Caki2 (cell line): ENCODE measurements at regions not wholly inside any gene's neighbourhood (a gene's known extent, or its start where the extent isn't known, plus 50 kb on each side); places are given as distances from the start of the nearest gene placed in this dataset.
"Not testable (repeated sequence)": the region's sequence is repeated elsewhere in the genome, so short reads cannot be mapped to it uniquely, and the experiment has no call there.

Experiments used
- DNase-seq: peaks from one replicate; pipeline ENCODE4 v3.0.0-alpha.2; 2015; ENCODE audit warnings: low read depth
- in situ Hi-C: cut with HindIII; loops from 2 replicates; pipeline ENCODE4 v1.10.0; 2016; ENCODE audit warnings: low sequenced_read_pairs, low pct_unique_long_range_greater_than_20kb, mixed read lengths

DNA sequence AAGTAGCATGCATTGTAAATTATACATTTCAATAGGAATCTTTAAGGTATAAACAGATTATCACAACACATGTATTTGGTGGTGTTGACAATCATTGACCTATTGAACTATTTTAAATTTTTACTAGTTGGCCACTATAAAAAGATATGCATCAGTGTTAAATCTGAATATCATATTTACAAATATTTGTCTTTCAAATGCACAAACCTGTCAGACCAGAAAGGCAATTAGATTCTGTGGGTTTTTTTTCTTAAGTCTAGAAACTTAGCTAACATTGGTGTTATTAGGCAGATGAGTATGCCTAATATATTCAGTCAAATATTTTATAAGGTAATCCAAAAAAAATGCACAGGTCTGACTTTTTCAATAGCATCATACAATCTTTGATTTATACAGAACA is 241.4 kb upstream of the DGKB start:
- DNase-seq: no peak
- in situ Hi-C loops: no loop called here

DNA sequence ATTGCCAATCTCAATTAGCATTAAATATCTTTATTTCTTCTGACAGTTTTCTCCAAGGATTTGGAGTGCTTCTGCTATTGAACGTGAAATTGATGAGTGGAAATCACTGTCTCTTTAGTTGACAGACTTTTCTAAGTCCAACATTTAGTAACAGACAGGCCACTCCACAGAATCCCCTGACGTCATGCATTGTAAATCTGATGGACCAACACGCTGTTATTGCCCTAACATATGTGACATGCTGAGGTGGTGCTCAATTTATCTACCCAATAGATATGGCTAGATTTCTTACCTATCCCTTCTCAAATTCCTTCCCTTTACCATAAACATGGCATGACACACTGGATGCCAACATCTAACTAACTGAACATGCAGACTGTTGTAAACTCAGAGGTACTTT is 240.6 kb upstream of the DGKB start:
- no peak for DNase-seq
- in situ Hi-C loops: no loop called here

GRCh38 chr7:15140431-15140830 is 237.9 kb upstream of the DGKB start:
- in situ Hi-C loops: no loop called here
- no peak for DNase-seq

DNA sequence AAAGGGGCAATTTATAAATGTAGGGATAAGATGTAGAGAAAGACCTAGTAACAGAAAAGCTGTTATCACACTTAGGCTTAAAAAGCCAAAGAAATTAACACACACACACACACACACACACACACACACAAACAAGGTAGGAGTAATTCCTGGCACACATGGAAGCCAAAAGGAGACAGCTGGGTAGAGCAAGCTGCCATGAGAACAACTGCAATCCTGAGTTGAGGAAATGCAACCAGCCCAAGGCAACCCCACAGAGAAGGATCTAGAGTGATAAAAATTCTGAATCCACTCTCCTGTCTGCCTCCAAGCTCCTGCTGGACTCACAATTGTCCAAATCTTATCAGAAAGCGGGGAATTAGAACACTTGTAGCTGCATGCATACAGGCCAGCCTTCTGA is 229.1 kb upstream of the DGKB start:
- in situ Hi-C loops: no loop called here
- DNase-seq: no peak

DNA sequence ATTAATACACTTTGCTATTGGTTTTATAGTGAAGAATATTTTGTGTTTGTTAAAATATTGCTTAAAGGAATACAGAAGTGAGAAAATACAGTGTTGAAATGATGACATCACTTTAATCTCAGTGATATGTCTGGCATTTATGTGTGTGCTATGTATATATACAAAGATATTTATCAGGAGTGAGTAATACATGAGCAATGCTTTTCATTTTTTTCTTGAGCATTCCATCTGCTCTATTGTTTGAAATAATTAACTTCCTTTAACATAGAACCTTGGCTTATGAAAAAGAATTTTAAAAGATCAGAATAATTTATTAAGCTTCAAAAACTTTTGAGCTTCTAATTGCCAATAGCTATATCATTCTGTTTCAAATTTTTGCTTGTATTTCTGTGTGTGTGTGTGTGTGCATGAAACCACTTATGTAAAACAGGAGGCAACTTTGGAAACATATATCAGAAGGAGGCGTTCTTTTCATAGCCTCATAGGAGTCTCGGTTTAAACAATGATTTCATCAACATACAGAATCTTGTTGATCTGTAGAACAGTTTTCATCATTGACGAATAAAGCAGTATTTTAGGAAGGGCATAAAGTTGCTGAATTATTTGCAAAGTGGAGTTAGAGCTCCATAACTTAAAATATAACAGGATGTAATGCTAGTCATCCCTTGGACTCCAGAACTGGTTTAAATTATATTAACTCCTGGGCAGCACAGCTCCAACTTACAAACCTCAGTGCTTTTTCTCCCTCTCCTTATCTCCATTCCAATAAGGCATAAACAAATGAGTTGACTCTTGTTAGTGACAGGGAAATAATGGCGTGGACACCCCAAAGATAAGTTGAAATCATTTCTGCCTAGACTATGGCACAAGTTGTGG is 228.4 kb upstream of the DGKB start:
- in situ Hi-C loops: no loop called here
- no peak for DNase-seq

GRCh38 chr7:15128716-15129115 is 226.2 kb upstream of the DGKB start:
- in situ Hi-C loops: no loop called here
- DNase-seq: no peak

GRCh38 chr7:15126653-15127052 is 224.1 kb upstream of the DGKB start:
- DNase-seq, in situ Hi-C loops: not testable (repeated sequence)

- in situ Hi-C loops: no loop called here
- DNase-seq: no peak
These were observed 221.3 kb upstream of the DGKB start for GRCh38 chr7:15123901-15124300.

GRCh38 chr7:15113752-15114151 is 211.2 kb upstream of the DGKB start:
- in situ Hi-C loops: no loop called here
- no peak for DNase-seq

DNA sequence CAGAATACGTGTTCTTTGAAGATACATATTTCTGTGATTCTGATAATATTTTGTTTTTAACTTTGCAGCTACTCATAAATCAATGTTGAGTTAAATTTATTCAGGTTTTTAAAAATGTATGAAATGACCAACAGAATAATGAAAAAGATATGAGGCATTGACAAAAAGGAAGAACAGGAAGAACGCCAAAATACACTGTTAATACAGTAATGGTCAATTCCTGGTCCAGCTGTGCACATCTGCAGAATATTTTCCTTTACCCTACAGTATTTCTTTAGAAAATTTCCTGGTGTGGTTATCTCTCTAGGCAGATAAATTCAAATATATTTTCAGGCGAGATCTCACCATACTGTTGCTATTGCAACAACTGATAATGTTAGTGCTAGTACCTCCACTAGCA is 203.2 kb upstream of the DGKB start:
- DNase-seq: no peak
- in situ Hi-C loops: no loop called here

GRCh38 chr7:15104411-15105092 is 202.0 kb upstream of the DGKB start:
- in situ Hi-C loops: no loop called here
- no peak for DNase-seq

- DNase-seq: no peak
- in situ Hi-C loops: no loop called here
These were observed 196.5 kb upstream of the DGKB start for GRCh38 chr7:15099074-15099473.

GRCh38 chr7:15096853-15097252 is 194.3 kb upstream of the DGKB start:
- in situ Hi-C loops: no loop called here
- no peak for DNase-seq

GRCh38 chr7:15094989-15095388 is 192.4 kb upstream of the DGKB start:
- in situ Hi-C loops: no loop called here
- DNase-seq: no peak

GRCh38 chr7:15087771-15088170 is 185.2 kb upstream of the DGKB start:
- in situ Hi-C loops: no loop called here
- DNase-seq: no peak

- DNase-seq: no peak
These were observed 184.3 kb upstream of the DGKB start for GRCh38 chr7:15086862-15087261.

DNA sequence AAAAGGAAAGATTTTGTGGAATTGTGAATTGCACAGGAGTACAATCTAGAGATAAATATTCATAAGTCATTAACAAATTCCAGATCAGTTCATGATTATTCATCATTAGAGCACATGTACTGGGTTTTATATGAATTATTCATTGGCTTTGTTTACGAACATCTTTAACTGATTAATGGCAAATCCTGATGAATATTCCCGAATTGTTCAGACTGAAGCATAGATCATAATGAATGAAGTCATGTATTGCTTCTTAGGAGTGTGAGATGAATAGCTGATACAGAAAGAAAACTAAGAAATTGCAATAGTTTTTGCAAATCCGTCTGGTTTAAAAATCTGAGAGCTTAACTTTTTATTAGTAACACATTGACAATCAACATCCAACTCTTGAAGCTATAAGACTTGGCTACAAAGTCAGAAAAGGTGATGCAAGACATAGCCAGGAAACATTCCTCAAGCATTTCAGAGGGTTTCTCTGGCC is 183.6 kb upstream of the DGKB start:
- in situ Hi-C loops: no loop called here
- no peak for DNase-seq

More at GRCh38 chr7:15086862-15087261, 184.3 kb upstream of the DGKB start:
- in situ Hi-C loops: no loop called here

DNA sequence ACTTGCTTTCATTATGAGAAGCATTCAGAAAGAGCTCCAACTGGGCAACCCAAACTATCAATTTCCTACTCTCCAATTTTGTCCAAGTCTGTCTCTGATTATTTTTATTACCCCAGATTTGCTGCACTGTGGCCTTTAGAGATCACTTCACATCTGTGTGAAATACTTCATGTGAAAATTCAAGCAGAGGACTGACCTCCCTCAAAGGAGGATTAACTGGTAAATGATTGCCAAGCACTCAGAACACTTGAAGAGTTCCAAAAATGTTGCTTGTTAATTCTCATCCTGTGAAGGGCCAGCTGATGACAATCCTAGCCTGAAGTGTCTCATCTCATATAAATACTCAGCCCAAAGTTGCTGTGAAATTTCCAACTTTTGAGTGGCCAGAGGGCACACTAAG is 182.8 kb upstream of the DGKB start:
- in situ Hi-C loops: no loop called here
- DNase-seq: no peak

- DNase-seq: no peak
- in situ Hi-C loops: no loop called here
These were observed 181.8 kb upstream of the DGKB start for GRCh38 chr7:15084368-15084767.

GRCh38 chr7:15081891-15082290 is 179.3 kb upstream of the DGKB start:
- in situ Hi-C loops: no loop called here
- DNase-seq: no peak
